ENCODE measurements at regions not wholly inside any gene's neighbourhood (a gene's known extent, or its start where the extent isn't known, plus 50 kb on each side); places are given as distances from the start of the nearest gene placed in this dataset.
"Not testable (repeated sequence)": the region's sequence is repeated elsewhere in the genome, so short reads cannot be mapped to it uniquely, and the experiment has no call there.

- Mint-ChIP-seq H3K36me3 (no peaks in the 10 kb centered on the region), H3K4me3 (no peak overlapping the region), H3K27ac (no peak overlapping the region), H3K27me3 (no peaks in the 10 kb centered on the region), H3K9me3 (peaks cover 14% of the 10 kb centered on the region), H3K4me1 (ENCODE audit: low read depth in 2 of 2) (no peaks in the 10 kb centered on the region)
- ATAC-seq (no peak), DNase-seq (ENCODE audit: low spot score) (no peak)
These were observed 411.8 kb downstream of the ETV1 start for GRCh38 chr7:13577566-13578145.

GRCh38 chr7:13578294-13578693 lies 411.2 kb downstream of the ETV1 start:
- Mint-ChIP-seq H3K4me3 (no peak overlapping the region), H3K4me1 (ENCODE audit: low read depth in 2 of 2) (no peaks in the 10 kb centered on the region), H3K9me3 (peaks cover 9% of the 10 kb centered on the region), H3K27ac (no peak overlapping the region), H3K27me3 (no peaks in the 10 kb centered on the region), H3K36me3 (no peaks in the 10 kb centered on the region)
- ATAC-seq, result no peak
- DNase-seq (ENCODE audit: low spot score), result no peak

GRCh38 chr7:13581097-13581496 lies 408.4 kb downstream of the ETV1 start:
- no peaks in the 10 kb centered on the region for H3K27me3 Mint-ChIP-seq
- H3K4me1 Mint-ChIP-seq (ENCODE audit: low read depth in 2 of 2), result no peaks in the 10 kb centered on the region
- DNase-seq (ENCODE audit: low spot score), result no peak
- peaks cover 10% of the 10 kb centered on the region for H3K9me3 Mint-ChIP-seq
- ATAC-seq, result no peak
- H3K4me3 Mint-ChIP-seq, result no peak overlapping the region
- H3K27ac Mint-ChIP-seq, result no peak overlapping the region
- no peaks in the 10 kb centered on the region for H3K36me3 Mint-ChIP-seq

- H3K27ac Mint-ChIP-seq, result no peak overlapping the region
- H3K9me3 Mint-ChIP-seq, result peaks cover 17% of the 10 kb centered on the region
- H3K4me1 Mint-ChIP-seq (ENCODE audit: low read depth in 2 of 2), result no peaks in the 10 kb centered on the region
- ATAC-seq, result no peak
- H3K36me3 Mint-ChIP-seq, result no peaks in the 10 kb centered on the region
- H3K4me3 Mint-ChIP-seq, result no peak overlapping the region
- no peaks in the 10 kb centered on the region for H3K27me3 Mint-ChIP-seq
- DNase-seq (ENCODE audit: low spot score), result no peak
These were observed 395.6 kb downstream of the ETV1 start for GRCh38 chr7:13593854-13594253.

- Mint-ChIP-seq H3K36me3 (no peaks in the 10 kb centered on the region), H3K27ac (no peak overlapping the region), H3K9me3 (peaks cover 16% of the 10 kb centered on the region), H3K27me3 (no peaks in the 10 kb centered on the region), H3K4me1 (ENCODE audit: low read depth in 2 of 2) (no peaks in the 10 kb centered on the region), H3K4me3 (no peak overlapping the region)
- DNase-seq (ENCODE audit: low spot score) (no peak), ATAC-seq (no peak)
These were observed 387.4 kb downstream of the ETV1 start for GRCh38 chr7:13602036-13602435.

GRCh38 chr7:13603016-13603415 lies 386.4 kb downstream of the ETV1 start:
- Mint-ChIP-seq H3K4me3 (no peak overlapping the region), H3K27me3 (no peaks in the 10 kb centered on the region), H3K4me1 (ENCODE audit: low read depth in 2 of 2) (no peaks in the 10 kb centered on the region), H3K27ac (no peak overlapping the region), H3K9me3 (peaks cover 14% of the 10 kb centered on the region), H3K36me3 (no peaks in the 10 kb centered on the region)
- DNase-seq (ENCODE audit: low spot score) (no peak), ATAC-seq (no peak)

- Mint-ChIP-seq H3K27me3 (no peaks in the 10 kb centered on the region), H3K4me1 (ENCODE audit: low read depth in 2 of 2) (no peaks in the 10 kb centered on the region), H3K27ac (no peak overlapping the region), H3K36me3 (no peaks in the 10 kb centered on the region), H3K9me3 (peaks cover 18% of the 10 kb centered on the region), H3K4me3 (no peak overlapping the region)
- ATAC-seq, result no peak
- DNase-seq (ENCODE audit: low spot score), result no peak
These were observed 385.8 kb downstream of the ETV1 start for GRCh38 chr7:13603661-13604060.

- Mint-ChIP-seq H3K36me3 (no peaks in the 10 kb centered on the region), H3K4me1 (ENCODE audit: low read depth in 2 of 2) (no peaks in the 10 kb centered on the region), H3K4me3 (no peak overlapping the region), H3K27me3 (no peaks in the 10 kb centered on the region), H3K9me3 (peaks cover 18% of the 10 kb centered on the region), H3K27ac (no peak overlapping the region)
- DNase-seq (ENCODE audit: low spot score), result no peak
- no peak for ATAC-seq
These were observed 385.3 kb downstream of the ETV1 start for GRCh38 chr7:13604178-13604577.

GRCh38 chr7:13610372-13610771 lies 379.1 kb downstream of the ETV1 start:
- H3K27me3 Mint-ChIP-seq, result no peaks in the 10 kb centered on the region
- H3K36me3 Mint-ChIP-seq, result no peaks in the 10 kb centered on the region
- no peak for DNase-seq (ENCODE audit: low spot score)
- no peak overlapping the region for H3K4me3 Mint-ChIP-seq
- no peaks in the 10 kb centered on the region for H3K4me1 Mint-ChIP-seq (ENCODE audit: low read depth in 2 of 2)
- no peak for ATAC-seq
- peaks cover 14% of the 10 kb centered on the region for H3K9me3 Mint-ChIP-seq
- no peak overlapping the region for H3K27ac Mint-ChIP-seq

- no peak for ATAC-seq
- Mint-ChIP-seq H3K4me3 (no peak overlapping the region), H3K27ac (no peak overlapping the region)
These were observed 373.8 kb downstream of the ETV1 start for GRCh38 chr7:13615679-13616078.

GRCh38 chr7:13627455-13627854 lies 362.0 kb downstream of the ETV1 start:
- ATAC-seq (no peak), DNase-seq (ENCODE audit: low spot score) (no peak)
- H3K27ac Mint-ChIP-seq, result no peak overlapping the region
- H3K4me3 Mint-ChIP-seq, result no peak overlapping the region
- H3K9me3 Mint-ChIP-seq, result peaks cover 5% of the 10 kb centered on the region
- no peaks in the 10 kb centered on the region for H3K36me3 Mint-ChIP-seq
- no peaks in the 10 kb centered on the region for H3K4me1 Mint-ChIP-seq (ENCODE audit: low read depth in 2 of 2)
- H3K27me3 Mint-ChIP-seq, result no peaks in the 10 kb centered on the region

More at GRCh38 chr7:13615679-13616078, 373.8 kb downstream of the ETV1 start:
- H3K27me3 Mint-ChIP-seq, result no peaks in the 10 kb centered on the region
- no peaks in the 10 kb centered on the region for H3K4me1 Mint-ChIP-seq (ENCODE audit: low read depth in 2 of 2)
- no peaks in the 10 kb centered on the region for H3K36me3 Mint-ChIP-seq
- no peak for DNase-seq (ENCODE audit: low spot score)
- peaks cover 6% of the 10 kb centered on the region for H3K9me3 Mint-ChIP-seq

- ATAC-seq (no peak), DNase-seq (ENCODE audit: low spot score) (no peak)
- Mint-ChIP-seq H3K36me3 (no peaks in the 10 kb centered on the region), H3K4me1 (ENCODE audit: low read depth in 2 of 2) (no peaks in the 10 kb centered on the region), H3K9me3 (peaks cover 4% of the 10 kb centered on the region), H3K27me3 (no peaks in the 10 kb centered on the region), H3K27ac (no peak overlapping the region), H3K4me3 (no peak overlapping the region)
These were observed 361.0 kb downstream of the ETV1 start for GRCh38 chr7:13628239-13629001.

GRCh38 chr7:13631207-13632049 lies 358.0 kb downstream of the ETV1 start:
- H3K4me1 Mint-ChIP-seq (ENCODE audit: low read depth in 2 of 2), result not testable (repeated sequence)

GRCh38 chr7:13633857-13634256 lies 355.6 kb downstream of the ETV1 start:
- H3K36me3 Mint-ChIP-seq, result no peaks in the 10 kb centered on the region
- H3K4me1 Mint-ChIP-seq (ENCODE audit: low read depth in 2 of 2), result no peaks in the 10 kb centered on the region
- no peak overlapping the region for H3K4me3 Mint-ChIP-seq
- H3K27ac Mint-ChIP-seq, result no peak overlapping the region
- H3K9me3 Mint-ChIP-seq, result peaks cover 7% of the 10 kb centered on the region
- no peaks in the 10 kb centered on the region for H3K27me3 Mint-ChIP-seq
- DNase-seq (ENCODE audit: low spot score), result no peak
- no peak for ATAC-seq

More at GRCh38 chr7:13631207-13632049, 358.0 kb downstream of the ETV1 start:
- not testable (repeated sequence) for H3K36me3 Mint-ChIP-seq; ATAC-seq; H3K4me3 Mint-ChIP-seq; H3K27me3 Mint-ChIP-seq; H3K9me3 Mint-ChIP-seq; H3K27ac Mint-ChIP-seq; DNase-seq (ENCODE audit: low spot score)

Measured in natural killer cell treated with Interleukin-12 subunit alpha and Interleukin-12 subunit beta and Interleukin-15 and Interleukin-18, amount 100 ng/mL, for 72 hours (primary cell).